B cell (primary cell): ENCODE measurements at regions not wholly inside any gene's neighbourhood (a gene's known extent, or its start where the extent isn't known, plus 50 kb on each side); places are given as distances from the start of the nearest gene placed in this dataset.

Experiments
- EZH2 ChIP-seq: IDR thresholded peaks from 2 replicates; pipeline ENCODE4 v1.6.1; 2012; ENCODE audit warnings: borderline replicate concordance, low read depth, mild to moderate bottlenecking, moderate library complexity, low read length; ENCODE audit not compliant: insufficient read depth, poor library complexity, severe bottlenecking
- TF ChIP-seq, protein P1 (sequence below): fragments of 200-600 bp; IDR thresholded peaks from one replicate; pipeline ENCODE4 v1.8.0; 2022; ENCODE audit warnings: antibody characterized with exemption, mild to moderate bottlenecking

DNA sequence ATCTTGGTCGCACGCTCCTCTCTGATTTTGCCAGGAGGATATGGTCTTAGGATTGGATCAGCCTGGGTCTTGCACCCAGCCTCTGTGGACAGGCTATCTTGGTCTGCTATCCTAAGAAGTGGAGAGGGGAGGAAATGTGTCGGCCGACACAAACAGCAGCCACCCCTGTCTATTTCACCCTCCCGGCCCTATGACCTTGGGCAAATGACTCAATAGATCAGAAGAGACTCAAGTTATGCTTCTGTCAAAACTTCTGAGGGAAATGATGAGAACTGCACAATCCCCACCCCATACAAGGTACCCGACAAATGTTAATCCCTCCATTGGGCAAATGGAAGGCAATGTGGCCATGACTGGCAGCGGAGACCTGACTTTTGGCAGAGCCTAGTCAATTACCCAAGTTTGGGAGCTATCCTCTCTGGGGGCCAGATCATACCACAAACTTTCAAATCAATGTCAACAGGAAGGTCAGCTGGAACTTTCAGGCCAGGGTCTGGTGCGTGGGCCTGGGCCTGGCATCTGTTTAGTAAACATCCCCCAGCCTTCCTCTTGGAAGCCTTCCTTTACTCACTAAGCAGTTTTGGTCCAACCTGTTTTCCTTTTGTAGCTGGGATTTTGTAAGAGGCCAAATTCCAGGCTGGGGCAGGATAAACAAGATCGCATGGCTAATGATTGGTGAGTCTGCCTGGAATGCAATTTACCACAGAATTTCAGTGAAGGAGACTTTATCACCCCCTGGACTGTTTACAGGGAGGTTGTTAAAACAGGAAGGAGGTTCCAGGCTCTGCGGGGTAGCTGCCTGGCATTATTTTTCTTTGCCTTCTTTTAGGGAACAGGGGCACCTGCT is 64.2 kb upstream of the CPEB4 start:
- TF ChIP-seq, protein P1, sequence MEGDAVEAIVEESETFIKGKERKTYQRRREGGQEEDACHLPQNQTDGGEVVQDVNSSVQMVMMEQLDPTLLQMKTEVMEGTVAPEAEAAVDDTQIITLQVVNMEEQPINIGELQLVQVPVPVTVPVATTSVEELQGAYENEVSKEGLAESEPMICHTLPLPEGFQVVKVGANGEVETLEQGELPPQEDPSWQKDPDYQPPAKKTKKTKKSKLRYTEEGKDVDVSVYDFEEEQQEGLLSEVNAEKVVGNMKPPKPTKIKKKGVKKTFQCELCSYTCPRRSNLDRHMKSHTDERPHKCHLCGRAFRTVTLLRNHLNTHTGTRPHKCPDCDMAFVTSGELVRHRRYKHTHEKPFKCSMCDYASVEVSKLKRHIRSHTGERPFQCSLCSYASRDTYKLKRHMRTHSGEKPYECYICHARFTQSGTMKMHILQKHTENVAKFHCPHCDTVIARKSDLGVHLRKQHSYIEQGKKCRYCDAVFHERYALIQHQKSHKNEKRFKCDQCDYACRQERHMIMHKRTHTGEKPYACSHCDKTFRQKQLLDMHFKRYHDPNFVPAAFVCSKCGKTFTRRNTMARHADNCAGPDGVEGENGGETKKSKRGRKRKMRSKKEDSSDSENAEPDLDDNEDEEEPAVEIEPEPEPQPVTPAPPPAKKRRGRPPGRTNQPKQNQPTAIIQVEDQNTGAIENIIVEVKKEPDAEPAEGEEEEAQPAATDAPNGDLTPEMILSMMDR, result no peak
- no peak for TF ChIP-seq EZH2
